NB4 (cell line): ENCODE measurements at regions not wholly inside any gene's neighbourhood (a gene's known extent, or its start where the extent isn't known, plus 50 kb on each side); places are given as distances from the start of the nearest gene placed in this dataset.

Experiments used
- CTCF ChIP-seq: IDR thresholded peaks from one replicate; pipeline ENCODE4 v1.5.1; 2012; ENCODE audit warnings: low read depth, low read length
- MYC ChIP-seq: IDR thresholded peaks from 2 replicates; pipeline ENCODE4 v1.6.1; 2011; ENCODE audit warnings: low read depth, low read length

GRCh38 chr3:40837300-40837699, 312.5 kb downstream of the ZNF621 start:
- no peak for TF ChIP-seq CTCF
- no peak for TF ChIP-seq MYC
